ENCODE measurements at regions not wholly inside any gene's neighbourhood (a gene's known extent, or its start where the extent isn't known, plus 50 kb on each side); places are given as distances from the start of the nearest gene placed in this dataset.

DNA sequence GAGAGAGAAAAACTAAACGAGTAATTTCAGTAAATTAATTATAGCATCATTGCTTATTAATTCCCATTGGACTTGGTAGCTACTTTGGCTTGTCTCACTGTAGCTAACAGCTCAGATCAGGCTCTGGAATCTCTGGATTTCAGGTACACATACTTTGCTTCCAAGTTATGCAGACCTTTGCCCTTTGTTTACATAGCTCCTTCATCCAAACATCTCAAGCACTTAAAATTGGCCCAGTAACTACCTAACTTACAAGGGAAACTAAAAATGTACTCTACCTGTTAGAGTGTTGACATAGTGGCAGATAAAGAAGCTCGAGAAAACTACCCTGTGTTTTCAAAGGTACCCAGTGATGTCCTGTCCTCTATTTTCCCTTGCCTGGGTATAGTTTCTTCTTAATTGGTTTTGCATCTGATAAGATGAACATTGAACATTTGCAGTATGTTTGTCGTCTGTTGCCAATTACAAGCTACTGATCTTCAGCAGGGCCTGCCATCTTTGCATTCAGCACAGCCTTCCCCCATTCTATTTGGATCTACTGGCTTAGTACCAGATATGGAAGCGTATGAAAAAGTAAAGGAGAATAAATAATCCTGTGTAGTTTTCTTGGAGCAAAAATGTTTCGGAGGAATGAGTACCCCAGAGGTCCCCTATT lies 601.5 kb upstream of the FANCL start:
- Histone ChIP-seq H3K36me3 (ENCODE audit: control insufficient read depth in 3 of 3, insufficient read depth in 2 of 3, low read depth in 1 of 3, low read length in 3 of 3) (no peaks in the 10 kb centered on the region), H3K27me3 (ENCODE audit: control insufficient read depth in 3 of 3, insufficient read depth in 3 of 3, low read length in 3 of 3) (no peaks in the 10 kb centered on the region), H3K27ac (ENCODE audit: low read depth in 1 of 3, low read length in 2 of 3) (no peak overlapping the region), H3K4me3 (ENCODE audit: low read depth in 1 of 3, low read length in 3 of 3) (no peak overlapping the region), H3K9me3 (ENCODE audit: control insufficient read depth in 2 of 2, insufficient read depth in 1 of 2, low read depth in 1 of 2, low read length in 1 of 2) (no peaks in the 10 kb centered on the region), H3K4me1 (ENCODE audit: control insufficient read depth in 3 of 3, insufficient read depth in 2 of 3, low read depth in 1 of 3, low read length in 2 of 3) (no peaks in the 10 kb centered on the region)
- FAIRE-seq (no peak), DNase-seq (no peak)
- WGBS, 3 donors, result 51 to 63% (median 56%) methylated on average over 5 of the region's 5 CpGs

DNA sequence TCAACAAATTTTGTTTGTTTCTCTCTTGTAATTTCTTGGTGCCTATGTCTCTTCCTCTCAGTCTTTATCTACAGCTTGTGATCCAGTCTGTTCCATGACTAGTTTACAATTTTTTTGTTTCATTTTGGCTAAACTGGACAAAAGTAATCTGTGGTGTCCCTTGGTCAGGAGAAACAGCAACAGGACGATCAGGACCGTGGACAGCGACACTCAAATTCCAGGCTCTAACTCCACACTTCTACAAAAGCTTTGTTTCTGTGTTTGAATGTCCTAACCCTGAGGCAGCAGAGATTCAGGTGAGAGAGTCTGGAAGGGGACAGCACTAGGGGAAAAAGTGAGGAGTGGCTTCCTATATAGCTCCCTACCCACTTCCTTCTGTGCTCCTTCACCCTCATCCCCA lies 593.3 kb upstream of the FANCL start:
- FAIRE-seq, result no peak
- peak in 1 of 2 donors; percentile 31 for DNase-seq
- Histone ChIP-seq H3K9me3 (ENCODE audit: control insufficient read depth in 2 of 2, insufficient read depth in 1 of 2, low read depth in 1 of 2, low read length in 1 of 2) (peaks cover 0 to 17% of the 10 kb centered on the region in 2 donors), H3K27ac (ENCODE audit: low read depth in 1 of 3, low read length in 2 of 3) (no peak overlapping the region), H3K4me1 (ENCODE audit: control insufficient read depth in 3 of 3, insufficient read depth in 2 of 3, low read depth in 1 of 3, low read length in 2 of 3) (no peaks in the 10 kb centered on the region), H3K4me3 (ENCODE audit: low read depth in 1 of 3, low read length in 3 of 3) (no peak overlapping the region), H3K36me3 (ENCODE audit: control insufficient read depth in 3 of 3, insufficient read depth in 2 of 3, low read depth in 1 of 3, low read length in 3 of 3) (no peaks in the 10 kb centered on the region), H3K27me3 (ENCODE audit: control insufficient read depth in 3 of 3, insufficient read depth in 3 of 3, low read length in 3 of 3) (no peaks in the 10 kb centered on the region)
- WGBS, 3 donors, result 10 to 31% (median 12%) methylated on average over 3 of the region's 3 CpGs

DNA sequence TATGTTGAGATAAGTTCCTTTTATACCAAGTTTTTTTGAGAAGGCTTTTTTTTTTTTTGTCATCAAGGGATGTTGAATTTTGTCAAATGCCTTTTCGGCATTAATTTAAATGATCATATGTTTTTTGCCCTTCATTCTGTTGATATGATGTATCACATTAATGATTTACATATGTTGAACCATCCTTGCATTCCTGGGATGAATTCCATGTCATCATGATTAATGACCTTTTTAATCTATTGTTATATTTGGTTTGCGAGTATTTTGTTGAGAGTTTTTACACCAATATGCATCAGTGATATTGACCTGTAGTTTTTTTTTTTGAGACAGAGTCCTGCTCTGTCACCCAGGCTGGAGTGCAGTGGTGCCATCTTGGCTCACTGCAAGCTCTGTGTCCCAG lies 585.7 kb upstream of the FANCL start:
- H3K27ac ChIP-seq (ENCODE audit: low read depth in 1 of 3, low read length in 2 of 3), result no peak overlapping the region
- H3K4me3 ChIP-seq (ENCODE audit: low read depth in 1 of 3, low read length in 3 of 3), result no peak overlapping the region
- no peaks in the 10 kb centered on the region for H3K4me1 ChIP-seq (ENCODE audit: control insufficient read depth in 3 of 3, insufficient read depth in 2 of 3, low read depth in 1 of 3, low read length in 2 of 3)
- no peaks in the 10 kb centered on the region for H3K36me3 ChIP-seq (ENCODE audit: control insufficient read depth in 3 of 3, insufficient read depth in 2 of 3, low read depth in 1 of 3, low read length in 3 of 3)
- FAIRE-seq (no peak), DNase-seq (no peak)
- H3K9me3 ChIP-seq (ENCODE audit: control insufficient read depth in 2 of 2, insufficient read depth in 1 of 2, low read depth in 1 of 2, low read length in 1 of 2), result peaks cover 0 to 17% of the 10 kb centered on the region in 2 donors
- H3K27me3 ChIP-seq (ENCODE audit: control insufficient read depth in 3 of 3, insufficient read depth in 3 of 3, low read length in 3 of 3), result no peaks in the 10 kb centered on the region
- WGBS, 3 donors, result 91 to 96% (median 91%) methylated on average over 2 of the region's 2 CpGs

DNA sequence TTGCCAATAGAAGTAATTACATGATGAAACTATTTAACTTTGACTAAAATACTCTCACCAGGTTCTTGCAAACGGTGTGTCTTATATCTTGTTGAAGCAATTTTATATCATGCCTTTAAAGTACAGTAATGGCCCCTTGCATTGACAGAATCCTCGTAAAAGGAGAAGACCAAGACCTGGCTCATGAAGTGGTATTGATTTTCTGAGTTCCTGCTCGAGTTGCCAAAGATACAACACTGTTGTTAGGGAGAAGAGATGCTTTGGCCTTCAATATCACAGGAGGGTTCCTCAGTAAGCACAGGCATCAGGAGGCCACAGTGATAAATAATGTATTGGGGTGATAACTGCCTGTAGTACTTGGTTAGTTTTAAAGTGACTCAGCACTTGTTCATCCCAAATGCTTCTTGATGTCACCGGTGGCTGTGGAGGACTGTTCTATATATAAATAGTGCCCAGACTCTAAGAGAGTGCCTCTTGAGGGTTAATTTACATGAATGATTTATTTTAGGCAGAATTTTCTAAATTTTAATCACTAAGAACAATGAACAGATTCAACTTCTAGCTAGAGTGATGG lies 571.7 kb upstream of the FANCL start:
- FAIRE-seq (no peak), DNase-seq (no peak)
- 42 to 62% (median 59%) methylated on average over 4 of the region's 4 CpGs for WGBS, 3 donors

DNA sequence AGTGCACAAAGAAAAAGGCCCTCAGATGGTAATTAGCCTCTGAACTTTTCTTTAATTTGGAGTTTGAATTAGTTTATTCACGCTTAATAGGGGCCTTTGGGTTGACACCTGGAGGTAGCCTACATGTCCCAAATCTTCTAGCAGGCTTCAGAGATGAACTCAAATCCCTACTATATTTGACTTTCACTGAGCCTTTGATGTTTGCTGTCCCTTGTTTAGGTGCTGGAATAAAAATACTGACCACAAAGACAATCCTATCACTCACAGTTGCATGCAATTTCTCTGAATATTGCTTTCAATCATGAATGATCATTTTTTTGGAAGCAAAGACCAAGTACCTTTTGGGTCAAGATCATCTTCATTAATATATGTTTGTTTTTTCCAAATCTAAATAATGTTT lies 564.0 kb upstream of the FANCL start:
- Histone ChIP-seq H3K9me3 (ENCODE audit: control insufficient read depth in 2 of 2, insufficient read depth in 1 of 2, low read depth in 1 of 2, low read length in 1 of 2) (no peaks in the 10 kb centered on the region), H3K4me3 (ENCODE audit: low read depth in 1 of 3, low read length in 3 of 3) (no peak overlapping the region), H3K36me3 (ENCODE audit: control insufficient read depth in 3 of 3, insufficient read depth in 2 of 3, low read depth in 1 of 3, low read length in 3 of 3) (no peaks in the 10 kb centered on the region), H3K27ac (ENCODE audit: low read depth in 1 of 3, low read length in 2 of 3) (no peak overlapping the region), H3K27me3 (ENCODE audit: control insufficient read depth in 3 of 3, insufficient read depth in 3 of 3, low read length in 3 of 3) (no peaks in the 10 kb centered on the region), H3K4me1 (ENCODE audit: control insufficient read depth in 3 of 3, insufficient read depth in 2 of 3, low read depth in 1 of 3, low read length in 2 of 3) (no peaks in the 10 kb centered on the region)
- 85 to 97% (median 86%) methylated on average over 1 of the region's 1 CpG for WGBS, 3 donors
- DNase-seq (no peak), FAIRE-seq (no peak)

More for the DNA sequence above, 571.7 kb upstream of the FANCL start:
- H3K9me3 ChIP-seq (ENCODE audit: control insufficient read depth in 2 of 2, insufficient read depth in 1 of 2, low read depth in 1 of 2, low read length in 1 of 2), result no peaks in the 10 kb centered on the region
- no peaks in the 10 kb centered on the region for H3K4me1 ChIP-seq (ENCODE audit: control insufficient read depth in 3 of 3, insufficient read depth in 2 of 3, low read depth in 1 of 3, low read length in 2 of 3)
- H3K27me3 ChIP-seq (ENCODE audit: control insufficient read depth in 3 of 3, insufficient read depth in 3 of 3, low read length in 3 of 3), result no peaks in the 10 kb centered on the region
- no peak overlapping the region for H3K4me3 ChIP-seq (ENCODE audit: low read depth in 1 of 3, low read length in 3 of 3)
- H3K27ac ChIP-seq (ENCODE audit: low read depth in 1 of 3, low read length in 2 of 3), result no peak overlapping the region
- no peaks in the 10 kb centered on the region for H3K36me3 ChIP-seq (ENCODE audit: control insufficient read depth in 3 of 3, insufficient read depth in 2 of 3, low read depth in 1 of 3, low read length in 3 of 3)

GRCh38 chr2:58803192-58803591 lies 562.1 kb upstream of the FANCL start:
- H3K4me3 ChIP-seq (ENCODE audit: low read depth in 1 of 3, low read length in 3 of 3), result no peak overlapping the region
- H3K36me3 ChIP-seq (ENCODE audit: control insufficient read depth in 3 of 3, insufficient read depth in 2 of 3, low read depth in 1 of 3, low read length in 3 of 3), result no peaks in the 10 kb centered on the region
- no peak overlapping the region for H3K27ac ChIP-seq (ENCODE audit: low read depth in 1 of 3, low read length in 2 of 3)
- no peaks in the 10 kb centered on the region for H3K9me3 ChIP-seq (ENCODE audit: control insufficient read depth in 2 of 2, insufficient read depth in 1 of 2, low read depth in 1 of 2, low read length in 1 of 2)
- 56 to 61% (median 58%) methylated on average over 2 of the region's 2 CpGs for WGBS, 3 donors
- H3K27me3 ChIP-seq (ENCODE audit: control insufficient read depth in 3 of 3, insufficient read depth in 3 of 3, low read length in 3 of 3), result no peaks in the 10 kb centered on the region
- FAIRE-seq (no peak), DNase-seq (no peak)
- no peaks in the 10 kb centered on the region for H3K4me1 ChIP-seq (ENCODE audit: control insufficient read depth in 3 of 3, insufficient read depth in 2 of 3, low read depth in 1 of 3, low read length in 2 of 3)

DNA sequence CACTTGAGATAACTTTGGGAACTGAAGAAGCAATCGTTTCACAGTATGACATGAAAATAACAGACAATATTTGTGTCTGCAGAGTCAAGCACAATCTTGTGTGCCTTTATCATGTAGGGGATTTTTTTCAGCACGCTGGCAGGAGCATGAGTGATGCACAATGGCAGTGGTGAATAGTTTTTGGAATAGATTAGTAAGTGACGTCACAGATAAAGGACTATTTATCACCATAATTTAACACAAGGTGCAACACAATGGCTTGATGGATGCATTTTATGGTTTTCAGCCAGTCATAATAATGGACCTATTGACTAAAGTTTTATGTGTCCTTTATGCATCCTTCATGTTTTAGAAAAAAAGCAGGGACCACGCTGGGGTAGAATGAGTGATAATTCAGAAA lies 559.8 kb upstream of the FANCL start:
- no peak for FAIRE-seq
- WGBS, 3 donors, result 49 to 62% (median 54%) methylated on average over 4 of the region's 4 CpGs
- H3K4me3 ChIP-seq (ENCODE audit: low read depth in 1 of 3, low read length in 3 of 3), result no peak overlapping the region
- no peak overlapping the region for H3K27ac ChIP-seq (ENCODE audit: low read depth in 1 of 3, low read length in 2 of 3)
- H3K4me1 ChIP-seq (ENCODE audit: control insufficient read depth in 3 of 3, insufficient read depth in 2 of 3, low read depth in 1 of 3, low read length in 2 of 3), result no peaks in the 10 kb centered on the region
- no peaks in the 10 kb centered on the region for H3K27me3 ChIP-seq (ENCODE audit: control insufficient read depth in 3 of 3, insufficient read depth in 3 of 3, low read length in 3 of 3)
- H3K9me3 ChIP-seq (ENCODE audit: control insufficient read depth in 2 of 2, insufficient read depth in 1 of 2, low read depth in 1 of 2, low read length in 1 of 2), result no peaks in the 10 kb centered on the region
- H3K36me3 ChIP-seq (ENCODE audit: control insufficient read depth in 3 of 3, insufficient read depth in 2 of 3, low read depth in 1 of 3, low read length in 3 of 3), result no peaks in the 10 kb centered on the region
- DNase-seq, result no peak

DNA sequence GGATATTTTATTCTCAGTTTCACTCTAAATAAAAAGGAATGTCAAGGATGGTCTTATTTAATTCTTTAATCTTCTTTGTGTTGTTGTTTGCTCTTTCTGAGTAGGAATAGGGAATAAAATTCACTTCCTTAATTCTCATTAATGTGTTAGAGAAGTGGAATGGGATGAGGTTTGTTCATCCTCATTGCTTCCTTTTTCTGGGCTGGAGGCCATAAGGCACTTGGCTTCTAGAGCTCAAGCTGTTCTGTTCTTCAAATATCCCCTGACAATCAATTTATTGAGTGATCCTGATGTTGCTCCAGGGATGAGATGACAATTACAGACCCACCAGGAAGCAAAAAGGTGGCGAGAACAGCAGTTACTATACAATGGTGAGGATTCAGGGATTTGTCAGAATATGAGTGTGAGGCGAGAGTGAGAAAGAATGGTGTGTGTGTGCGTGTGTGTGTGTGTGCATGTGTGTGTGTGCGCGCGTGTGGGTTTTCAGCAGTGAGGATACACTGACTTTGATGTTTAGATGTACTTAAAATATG lies 557.6 kb upstream of the FANCL start:
- Histone ChIP-seq H3K36me3 (ENCODE audit: control insufficient read depth in 3 of 3, insufficient read depth in 2 of 3, low read depth in 1 of 3, low read length in 3 of 3) (no peaks in the 10 kb centered on the region), H3K27ac (ENCODE audit: low read depth in 1 of 3, low read length in 2 of 3) (no peak overlapping the region), H3K4me3 (ENCODE audit: low read depth in 1 of 3, low read length in 3 of 3) (no peak overlapping the region), H3K27me3 (ENCODE audit: control insufficient read depth in 3 of 3, insufficient read depth in 3 of 3, low read length in 3 of 3) (no peaks in the 10 kb centered on the region), H3K9me3 (ENCODE audit: control insufficient read depth in 2 of 2, insufficient read depth in 1 of 2, low read depth in 1 of 2, low read length in 1 of 2) (no peaks in the 10 kb centered on the region), H3K4me1 (ENCODE audit: control insufficient read depth in 3 of 3, insufficient read depth in 2 of 3, low read depth in 1 of 3, low read length in 2 of 3) (no peaks in the 10 kb centered on the region)
- FAIRE-seq, result no peak
- 85 to 91% (median 89%) methylated on average over 6 of the region's 6 CpGs for WGBS, 3 donors
- no peak for DNase-seq

Data from small intestine (tissue), 7 donors.